Smooth muscle cell (in vitro differentiated cells): ENCODE measurements at regions not wholly inside any gene's neighbourhood (a gene's known extent, or its start where the extent isn't known, plus 50 kb on each side); places are given as distances from the start of the nearest gene placed in this dataset.

Experiments used
- DNase-seq: peaks from one replicate; lab custom pipeline; 2025; ENCODE audit not compliant: unreplicated experiment; lab: John Stamatoyannopoulos, UW
- H2AFZ ChIP-seq: fragments of 200-600 bp; sonication (generic); 2 replicates; pipeline ENCODE4 v1.6.0; 2016; ENCODE audit warnings: antibody characterized with exemption, low read depth, mild to moderate bottlenecking
- H3F3A ChIP-seq: fragments of 200-600 bp; sonication (generic); 2 replicates; pipeline ENCODE4 v1.6.0; 2017; ENCODE audit warnings: antibody characterized with exemption, low read depth
- H3K27ac ChIP-seq: fragments of 200-600 bp; sonication (generic); 2 replicates; pipeline ENCODE4 v1.5.1; 2016; ENCODE audit warnings: low read depth, mild to moderate bottlenecking
- H3K27me3 ChIP-seq: fragments of 200-600 bp; sonication (generic); 2 replicates; pipeline ENCODE4 v1.6.1; 2016; ENCODE audit warnings: low read depth, mild to moderate bottlenecking
- H3K36me3 ChIP-seq: fragments of 200-600 bp; sonication (generic); 2 replicates; pipeline ENCODE4 v1.5.1; 2016; ENCODE audit warnings: low read depth
- H3K4me1 ChIP-seq: fragments of 200-600 bp; sonication (generic); 2 replicates; pipeline ENCODE4 v1.5.1; 2016; ENCODE audit warnings: low read depth
- H3K4me2 ChIP-seq: fragments of 200-600 bp; sonication (generic); 2 replicates; pipeline ENCODE4 v1.6.0; 2016; ENCODE audit warnings: mild to moderate bottlenecking
- H3K4me3 ChIP-seq: fragments of 200-600 bp; sonication (generic); 2 replicates; pipeline ENCODE4 v1.5.1; 2016; ENCODE audit warnings: mild to moderate bottlenecking
- H3K79me2 ChIP-seq: fragments of 200-600 bp; sonication (generic); 2 replicates; pipeline ENCODE4 v1.6.0; 2016; ENCODE audit warnings: low read depth, mild to moderate bottlenecking
- H3K9ac ChIP-seq: fragments of 200-600 bp; sonication (generic); 2 replicates; pipeline ENCODE4 v1.6.0; 2016; ENCODE audit warnings: low read depth
- H3K9me3 ChIP-seq: fragments of 200-600 bp; sonication (generic); replicated peaks from 2 replicates; pipeline ENCODE4 v1.5.1; 2016; ENCODE audit warnings: low read depth
- H4K20me1 ChIP-seq: fragments of 200-600 bp; sonication (generic); 2 replicates; pipeline ENCODE4 v1.6.0; 2016; ENCODE audit warnings: low read depth
- CTCF ChIP-seq: fragments of 200-600 bp; sonication (generic); IDR thresholded peaks from 2 replicates; pipeline ENCODE4 v1.5.1; 2017; ENCODE audit warnings: borderline replicate concordance, mild to moderate bottlenecking, antibody characterized with exemption; ENCODE audit not compliant: insufficient read depth, poor library complexity, severe bottlenecking
- WGBS: methylation state at CpG from one replicate; pipeline ENCODE4 v1.1.7; 2016; ENCODE audit warnings: low lambda C conversion rate; 5-methylcytosine and 5-hydroxymethylcytosine counted together

- no peak for TF ChIP-seq CTCF
- 89% methylated on average over 3 of the region's 3 CpGs for WGBS
Measured at GRCh38 chr5:171692107-171692506, 93.5 kb upstream of the SMIM23 start.

GRCh38 chr5:171692936-171693335 lies 92.7 kb upstream of the SMIM23 start:
- WGBS = 86% methylated on average over 4 of the region's 4 CpGs
- Histone ChIP-seq H2AFZ (no peak overlapping the region), H3K36me3 (no peaks in the 10 kb centered on the region)

More at GRCh38 chr5:171692107-171692506, 93.5 kb upstream of the SMIM23 start:
- no peaks in the 10 kb centered on the region for H4K20me1 ChIP-seq
- H3K27ac ChIP-seq = no peak overlapping the region
- H3K4me3 ChIP-seq = no peak overlapping the region
- H3K79me2 ChIP-seq = no peaks in the 10 kb centered on the region
- no peak overlapping the region for H3K9ac ChIP-seq
- H3K4me1 ChIP-seq = no peaks in the 10 kb centered on the region
- no peak overlapping the region for H3K4me2 ChIP-seq
- no peak overlapping the region for H2AFZ ChIP-seq
- peaks cover 8% of the 10 kb centered on the region for H3K27me3 ChIP-seq
- H3K36me3 ChIP-seq = no peaks in the 10 kb centered on the region
- no peaks in the 10 kb centered on the region for H3F3A ChIP-seq
- DNase-seq = no peak
- no peaks in the 10 kb centered on the region for H3K9me3 ChIP-seq

GRCh38 chr5:171693412-171693811 lies 92.2 kb upstream of the SMIM23 start:
- no peaks in the 10 kb centered on the region for H3K9me3 ChIP-seq
- WGBS = 87% methylated on average over 3 of the region's 3 CpGs
- H2AFZ ChIP-seq = no peak overlapping the region
- H3K36me3 ChIP-seq = no peaks in the 10 kb centered on the region
- no peak overlapping the region for H3K9ac ChIP-seq
- peaks cover 8% of the 10 kb centered on the region for H3K27me3 ChIP-seq
- no peaks in the 10 kb centered on the region for H4K20me1 ChIP-seq
- no peak overlapping the region for H3K27ac ChIP-seq
- no peaks in the 10 kb centered on the region for H3F3A ChIP-seq
- H3K79me2 ChIP-seq = no peaks in the 10 kb centered on the region
- no peak for DNase-seq
- no peak overlapping the region for H3K4me3 ChIP-seq
- TF ChIP-seq CTCF = no peak
- H3K4me1 ChIP-seq = no peaks in the 10 kb centered on the region
- no peak overlapping the region for H3K4me2 ChIP-seq

More at GRCh38 chr5:171692936-171693335, 92.7 kb upstream of the SMIM23 start:
- Histone ChIP-seq H3F3A (no peaks in the 10 kb centered on the region), H3K27me3 (peaks cover 8% of the 10 kb centered on the region), H3K4me3 (no peak overlapping the region), H3K79me2 (no peaks in the 10 kb centered on the region), H3K9me3 (no peaks in the 10 kb centered on the region), H4K20me1 (no peaks in the 10 kb centered on the region), H3K27ac (no peak overlapping the region), H3K4me2 (no peak overlapping the region), H3K9ac (no peak overlapping the region), H3K4me1 (no peaks in the 10 kb centered on the region)
- TF ChIP-seq CTCF = no peak
- DNase-seq = no peak

GRCh38 chr5:171695804-171696203 lies 89.8 kb upstream of the SMIM23 start:
- H4K20me1 ChIP-seq = no peaks in the 10 kb centered on the region
- H3F3A ChIP-seq = no peaks in the 10 kb centered on the region
- no peak overlapping the region for H3K4me2 ChIP-seq
- WGBS = 88% methylated on average over 2 of the region's 2 CpGs
- H3K4me3 ChIP-seq = no peak overlapping the region
- no peak overlapping the region for H3K27ac ChIP-seq
- H3K9ac ChIP-seq = no peak overlapping the region
- H2AFZ ChIP-seq = no peak overlapping the region
- TF ChIP-seq CTCF = no peak
- no peaks in the 10 kb centered on the region for H3K9me3 ChIP-seq
- H3K79me2 ChIP-seq = no peaks in the 10 kb centered on the region
- H3K27me3 ChIP-seq = peaks cover 8% of the 10 kb centered on the region
- H3K4me1 ChIP-seq = no peaks in the 10 kb centered on the region
- no peaks in the 10 kb centered on the region for H3K36me3 ChIP-seq
- no peak for DNase-seq
